HFFc6 (cell line): ENCODE measurements at regions not wholly inside any gene's neighbourhood (a gene's known extent, or its start where the extent isn't known, plus 50 kb on each side); places are given as distances from the start of the nearest gene placed in this dataset.

Experiments
- DNase-seq: peaks from one replicate; pipeline ENCODE4 v3.0.0-alpha.2; 2018
- H3K27ac Mint-ChIP-seq: 2 replicates; pipeline ENCODE4 v1.8.0; 2020; ENCODE audit warnings: mild to moderate bottlenecking, mixed read lengths
- H3K27me3 Mint-ChIP-seq: 2 replicates; pipeline ENCODE4 v1.8.0; 2021; ENCODE audit warnings: mild to moderate bottlenecking, moderate library complexity, mixed read lengths; ENCODE audit not compliant: insufficient read depth
- H3K36me3 Mint-ChIP-seq: 2 replicates; pipeline ENCODE4 v1.8.0; 2021; ENCODE audit warnings: low read depth, mixed read lengths
- H3K4me1 Mint-ChIP-seq: 2 replicates; pipeline ENCODE4 v1.8.0; 2020; ENCODE audit warnings: low read depth, mixed read lengths
- H3K4me3 Mint-ChIP-seq: 2 replicates; pipeline ENCODE4 v1.8.0; 2020; ENCODE audit warnings: mild to moderate bottlenecking, moderate library complexity, mixed read lengths
- H3K9me3 Mint-ChIP-seq: 2 replicates; pipeline ENCODE4 v1.8.0; 2020; ENCODE audit warnings: mild to moderate bottlenecking, mixed read lengths
- TF ChIP-seq, protein P1 (sequence below): fragments of 200-600 bp; sonication (generic); IDR thresholded peaks from 2 replicates; pipeline ENCODE4 v1.5.0; 2021; ENCODE audit warnings: antibody characterized with exemption, mild to moderate bottlenecking

DNA sequence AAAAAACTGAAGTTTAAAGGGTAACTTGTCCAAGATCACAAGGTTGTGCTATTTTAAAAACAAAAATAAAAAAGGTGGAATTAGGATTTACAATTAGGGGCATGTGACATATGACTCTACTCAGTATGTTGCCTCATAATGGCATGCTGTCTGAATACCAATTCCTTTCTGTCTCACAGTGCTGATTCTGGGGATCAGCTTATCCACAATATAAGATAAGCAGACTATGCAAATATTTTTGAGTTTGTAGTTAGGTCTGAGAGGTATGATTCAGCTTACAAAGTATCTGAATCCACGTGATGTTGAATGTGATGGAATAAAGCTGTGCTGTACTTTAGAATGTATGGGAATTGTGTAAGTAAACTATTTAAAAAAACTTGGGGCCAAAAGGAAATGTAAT, 216.6 kb downstream of the HHIPL2 start:
- Mint-ChIP-seq H3K4me1 (no peaks in the 10 kb centered on the region; the same call in none of the 2 replicates), H3K9me3 (no peaks in the 10 kb centered on the region), H3K27me3 (peaks cover 4% of the 10 kb centered on the region), H3K4me3 (no peak overlapping the region), H3K36me3 (no peaks in the 10 kb centered on the region), H3K27ac (no peak overlapping the region)
- peak; percentile 76 for DNase-seq
- TF ChIP-seq, protein P1, sequence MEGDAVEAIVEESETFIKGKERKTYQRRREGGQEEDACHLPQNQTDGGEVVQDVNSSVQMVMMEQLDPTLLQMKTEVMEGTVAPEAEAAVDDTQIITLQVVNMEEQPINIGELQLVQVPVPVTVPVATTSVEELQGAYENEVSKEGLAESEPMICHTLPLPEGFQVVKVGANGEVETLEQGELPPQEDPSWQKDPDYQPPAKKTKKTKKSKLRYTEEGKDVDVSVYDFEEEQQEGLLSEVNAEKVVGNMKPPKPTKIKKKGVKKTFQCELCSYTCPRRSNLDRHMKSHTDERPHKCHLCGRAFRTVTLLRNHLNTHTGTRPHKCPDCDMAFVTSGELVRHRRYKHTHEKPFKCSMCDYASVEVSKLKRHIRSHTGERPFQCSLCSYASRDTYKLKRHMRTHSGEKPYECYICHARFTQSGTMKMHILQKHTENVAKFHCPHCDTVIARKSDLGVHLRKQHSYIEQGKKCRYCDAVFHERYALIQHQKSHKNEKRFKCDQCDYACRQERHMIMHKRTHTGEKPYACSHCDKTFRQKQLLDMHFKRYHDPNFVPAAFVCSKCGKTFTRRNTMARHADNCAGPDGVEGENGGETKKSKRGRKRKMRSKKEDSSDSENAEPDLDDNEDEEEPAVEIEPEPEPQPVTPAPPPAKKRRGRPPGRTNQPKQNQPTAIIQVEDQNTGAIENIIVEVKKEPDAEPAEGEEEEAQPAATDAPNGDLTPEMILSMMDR = no peak

DNA sequence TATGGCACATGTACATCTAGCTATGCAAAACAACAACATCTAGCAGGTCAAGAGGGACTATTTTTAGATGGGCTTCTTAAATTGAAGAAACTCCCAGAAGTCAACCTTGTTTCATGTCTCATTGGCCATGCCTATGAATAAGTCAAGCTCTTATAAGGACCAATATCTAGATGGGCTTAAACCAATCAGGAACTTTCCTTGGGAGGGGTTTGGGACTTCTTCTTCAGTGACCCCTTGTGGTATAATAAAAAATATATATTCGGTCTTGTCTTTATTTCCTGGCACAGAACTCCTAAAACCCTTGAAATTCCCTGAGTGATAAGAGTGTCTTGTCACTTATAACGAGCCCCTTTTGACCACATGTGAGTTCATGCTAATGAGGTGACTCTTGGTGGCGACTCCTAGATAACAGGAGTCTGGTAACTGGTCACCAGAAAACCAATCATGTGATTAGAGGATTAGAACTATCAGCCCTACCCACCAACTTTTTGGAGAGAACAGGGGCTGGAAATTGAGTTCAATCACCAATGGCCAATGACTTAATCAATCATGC, 218.3 kb downstream of the HHIPL2 start:
- H3K9me3 Mint-ChIP-seq = no peaks in the 10 kb centered on the region
- H3K27ac Mint-ChIP-seq = no peak overlapping the region
- H3K4me3 Mint-ChIP-seq = no peak overlapping the region
- H3K4me1 Mint-ChIP-seq = no peaks in the 10 kb centered on the region
- no peak for DNase-seq
- peaks cover 4% of the 10 kb centered on the region for H3K27me3 Mint-ChIP-seq
- TF ChIP-seq, protein P1 = no peak
- H3K36me3 Mint-ChIP-seq = no peaks in the 10 kb centered on the region

DNA sequence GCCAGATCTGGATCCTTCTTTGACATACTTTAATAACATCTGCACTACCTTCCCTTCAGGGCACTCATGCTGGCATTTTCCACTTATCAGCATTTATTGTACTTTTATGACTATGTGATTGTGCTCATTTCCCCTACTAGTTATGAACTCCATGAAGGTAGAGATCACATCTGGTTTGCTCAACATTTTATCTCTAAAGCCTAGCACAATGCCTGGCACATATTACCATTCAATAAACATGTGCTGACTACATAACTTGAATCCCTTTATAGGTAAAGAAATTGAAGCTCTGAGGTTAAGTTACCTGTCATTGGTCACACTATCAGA, 221.2 kb downstream of the HHIPL2 start:
- Mint-ChIP-seq H3K9me3 (no peaks in the 10 kb centered on the region), H3K27me3 (peaks cover 6% of the 10 kb centered on the region), H3K4me3 (no peak overlapping the region), H3K4me1 (no peaks in the 10 kb centered on the region), H3K36me3 (no peaks in the 10 kb centered on the region), H3K27ac (no peak overlapping the region)
- no peak for DNase-seq
- TF ChIP-seq, protein P1 = no peak

GRCh38 chr1:222326006-222326709, 221.7 kb downstream of the HHIPL2 start:
- TF ChIP-seq, protein P1 = no peak
- H3K4me1 Mint-ChIP-seq = no peaks in the 10 kb centered on the region
- H3K36me3 Mint-ChIP-seq = no peaks in the 10 kb centered on the region
- DNase-seq = no peak
- H3K27ac Mint-ChIP-seq = no peak overlapping the region
- H3K27me3 Mint-ChIP-seq = peaks cover 6% of the 10 kb centered on the region
- H3K9me3 Mint-ChIP-seq = no peaks in the 10 kb centered on the region
- H3K4me3 Mint-ChIP-seq = no peak overlapping the region

DNA sequence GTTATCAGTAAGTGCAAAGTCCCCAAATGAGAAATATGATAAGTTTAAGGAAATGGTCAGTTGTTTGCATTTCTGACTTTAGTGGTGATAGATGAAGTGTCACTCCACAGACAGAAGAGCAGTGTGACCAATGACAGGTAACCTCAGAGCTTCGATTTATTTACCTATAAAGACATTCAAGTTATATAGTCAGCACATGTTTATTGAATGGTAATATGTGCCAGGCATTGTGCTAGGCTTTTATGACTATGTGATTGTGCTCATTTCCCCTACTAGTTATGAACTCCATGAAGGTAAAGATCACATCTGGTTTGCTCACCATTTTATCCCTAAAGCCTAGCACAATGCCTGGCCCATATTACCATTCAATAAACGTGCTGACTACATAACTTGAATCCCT, 222.4 kb downstream of the HHIPL2 start:
- H3K27me3 Mint-ChIP-seq = peaks cover 6% of the 10 kb centered on the region
- H3K9me3 Mint-ChIP-seq = no peaks in the 10 kb centered on the region
- no peaks in the 10 kb centered on the region for H3K36me3 Mint-ChIP-seq
- TF ChIP-seq, protein P1 = no peak
- no peak for DNase-seq
- H3K4me3 Mint-ChIP-seq = no peak overlapping the region
- H3K4me1 Mint-ChIP-seq = no peaks in the 10 kb centered on the region
- H3K27ac Mint-ChIP-seq = no peak overlapping the region
